Fibroblast of villous mesenchyme (primary cell): ENCODE measurements at regions not wholly inside any gene's neighbourhood (a gene's known extent, or its start where the extent isn't known, plus 50 kb on each side); places are given as distances from the start of the nearest gene placed in this dataset.

Source experiments
- DNase-seq: peaks from one replicate; pipeline ENCODE4 v3.0.0-alpha.2; 2010; ENCODE audit warnings: low read depth
- H3K4me3 ChIP-seq: 2 replicates; pipeline ENCODE4 v1.5.1; 2011; ENCODE audit warnings: low read depth, mild to moderate bottlenecking, low read length
- TF ChIP-seq, protein P1 (sequence below): IDR thresholded peaks from 2 replicates; pipeline ENCODE4 v1.5.1; 2012; ENCODE audit warnings: low read depth, mild to moderate bottlenecking, low read length; ENCODE audit not compliant: insufficient read depth

DNA sequence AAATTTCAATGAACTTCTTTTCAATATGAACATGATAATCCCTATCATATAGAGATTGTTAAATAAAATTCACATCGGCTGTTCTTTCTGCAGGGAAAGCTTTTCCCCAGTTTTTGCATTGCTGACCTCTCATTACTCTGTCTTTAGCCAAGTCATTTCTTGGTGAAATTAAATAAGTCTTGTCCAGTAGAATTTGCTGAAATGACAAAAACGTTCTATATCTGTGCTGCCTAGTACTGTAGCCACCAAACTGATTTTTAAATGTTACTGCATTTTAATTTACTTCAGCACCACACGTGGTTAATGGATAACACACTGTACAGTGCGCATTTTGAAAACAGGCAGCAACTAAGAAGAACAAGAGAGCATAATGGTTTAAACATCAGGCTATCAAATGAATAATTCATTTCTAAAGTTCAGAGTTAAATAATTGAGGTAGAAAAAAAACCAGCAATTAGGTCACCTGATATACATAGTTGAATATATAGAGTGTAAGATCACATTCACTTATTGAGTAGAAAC lies 178.9 kb downstream of the LIG4 start:
- TF ChIP-seq, protein P1, sequence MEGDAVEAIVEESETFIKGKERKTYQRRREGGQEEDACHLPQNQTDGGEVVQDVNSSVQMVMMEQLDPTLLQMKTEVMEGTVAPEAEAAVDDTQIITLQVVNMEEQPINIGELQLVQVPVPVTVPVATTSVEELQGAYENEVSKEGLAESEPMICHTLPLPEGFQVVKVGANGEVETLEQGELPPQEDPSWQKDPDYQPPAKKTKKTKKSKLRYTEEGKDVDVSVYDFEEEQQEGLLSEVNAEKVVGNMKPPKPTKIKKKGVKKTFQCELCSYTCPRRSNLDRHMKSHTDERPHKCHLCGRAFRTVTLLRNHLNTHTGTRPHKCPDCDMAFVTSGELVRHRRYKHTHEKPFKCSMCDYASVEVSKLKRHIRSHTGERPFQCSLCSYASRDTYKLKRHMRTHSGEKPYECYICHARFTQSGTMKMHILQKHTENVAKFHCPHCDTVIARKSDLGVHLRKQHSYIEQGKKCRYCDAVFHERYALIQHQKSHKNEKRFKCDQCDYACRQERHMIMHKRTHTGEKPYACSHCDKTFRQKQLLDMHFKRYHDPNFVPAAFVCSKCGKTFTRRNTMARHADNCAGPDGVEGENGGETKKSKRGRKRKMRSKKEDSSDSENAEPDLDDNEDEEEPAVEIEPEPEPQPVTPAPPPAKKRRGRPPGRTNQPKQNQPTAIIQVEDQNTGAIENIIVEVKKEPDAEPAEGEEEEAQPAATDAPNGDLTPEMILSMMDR = no peak
- H3K4me3 ChIP-seq = no peak overlapping the region
- DNase-seq = no peak

DNA sequence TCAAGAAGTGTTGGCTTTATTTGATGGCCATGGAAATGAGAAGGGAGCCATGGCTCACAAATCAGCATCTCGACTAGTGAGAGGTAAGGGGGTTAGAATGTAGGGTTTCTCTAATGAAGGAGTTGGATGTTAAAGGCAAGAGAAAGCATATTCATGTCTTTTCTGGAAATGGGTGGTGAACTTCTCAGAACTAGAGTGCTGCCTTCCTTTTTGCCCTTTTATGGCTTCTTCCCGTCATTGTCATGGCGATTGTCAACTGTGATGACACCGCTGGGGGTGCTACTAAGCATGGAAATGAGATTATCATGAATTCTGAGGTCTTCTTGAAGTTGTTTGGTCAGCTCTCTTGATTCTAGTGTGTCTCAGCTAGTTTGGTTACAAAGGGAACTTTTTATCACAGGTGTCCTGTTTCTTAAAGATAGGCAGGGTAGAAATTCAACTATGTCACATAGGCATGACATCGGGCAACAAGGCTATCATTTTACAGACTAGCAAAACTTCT lies 180.4 kb downstream of the LIG4 start:
- TF ChIP-seq, protein P1 = no peak
- no peak for DNase-seq
- no peak overlapping the region for H3K4me3 ChIP-seq

DNA sequence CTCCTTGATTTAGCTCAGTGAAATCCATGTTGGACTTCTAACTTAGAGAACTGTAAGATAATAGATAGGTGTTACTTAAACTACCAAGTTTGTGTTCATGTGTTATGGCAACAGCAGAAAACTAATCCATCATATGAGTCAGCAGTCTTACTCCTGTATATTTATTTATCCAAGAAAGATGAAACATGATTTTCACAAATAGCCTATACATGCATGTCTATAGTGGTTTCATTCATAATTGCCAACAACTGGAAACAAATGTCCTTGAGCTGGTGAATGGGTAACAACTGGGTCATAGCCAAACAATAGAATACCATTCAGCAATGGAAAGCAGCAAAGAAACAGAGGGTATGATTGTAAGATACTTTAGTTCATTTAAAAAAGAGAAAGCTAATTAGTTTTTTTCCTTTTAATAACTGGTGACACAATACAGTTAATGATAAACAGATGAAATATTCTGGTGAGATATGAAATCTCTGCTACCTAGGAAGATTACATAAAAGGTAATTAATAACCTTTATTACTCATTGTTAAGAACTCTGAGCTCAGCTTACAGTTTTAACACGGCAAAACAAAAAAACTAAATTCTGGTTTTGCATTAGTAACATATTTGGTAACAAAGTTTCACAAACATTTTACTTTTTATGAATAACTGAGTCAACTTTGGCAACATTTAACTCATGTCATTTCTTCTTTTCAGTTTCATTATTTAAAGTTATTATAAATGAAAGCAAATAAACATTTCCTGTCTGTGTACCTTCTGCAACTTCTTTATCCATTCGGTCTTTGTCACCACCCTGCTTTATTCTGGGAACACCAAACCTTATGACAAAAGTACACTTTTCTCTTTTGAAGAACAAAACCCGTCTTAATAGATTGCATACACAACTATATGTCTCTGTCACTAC lies 181.3 kb downstream of the LIG4 start:
- DNase-seq = no peak
- H3K4me3 ChIP-seq = no peak overlapping the region
- TF ChIP-seq, protein P1 = no peak

DNA sequence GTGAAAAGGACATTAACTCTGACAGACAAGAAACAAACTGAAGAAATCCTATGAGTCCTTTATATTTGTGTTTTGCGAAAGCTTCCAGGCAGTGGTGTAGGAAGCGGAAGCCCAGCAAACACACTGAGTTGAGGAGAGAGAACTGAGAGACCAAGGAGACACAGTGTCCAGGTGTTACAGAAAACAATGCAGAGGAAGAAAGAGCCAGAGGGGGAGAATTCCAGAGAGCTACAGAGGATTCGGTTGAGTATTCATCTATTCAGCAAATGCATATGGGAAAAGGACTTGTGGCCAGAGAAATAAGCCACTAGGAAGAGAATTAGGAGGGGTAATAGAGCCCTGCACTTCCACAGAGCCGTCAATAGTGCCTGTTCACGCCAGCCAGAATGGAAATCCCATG lies 183.5 kb downstream of the LIG4 start:
- TF ChIP-seq, protein P1 = no peak
- no peak overlapping the region for H3K4me3 ChIP-seq
- no peak for DNase-seq

DNA sequence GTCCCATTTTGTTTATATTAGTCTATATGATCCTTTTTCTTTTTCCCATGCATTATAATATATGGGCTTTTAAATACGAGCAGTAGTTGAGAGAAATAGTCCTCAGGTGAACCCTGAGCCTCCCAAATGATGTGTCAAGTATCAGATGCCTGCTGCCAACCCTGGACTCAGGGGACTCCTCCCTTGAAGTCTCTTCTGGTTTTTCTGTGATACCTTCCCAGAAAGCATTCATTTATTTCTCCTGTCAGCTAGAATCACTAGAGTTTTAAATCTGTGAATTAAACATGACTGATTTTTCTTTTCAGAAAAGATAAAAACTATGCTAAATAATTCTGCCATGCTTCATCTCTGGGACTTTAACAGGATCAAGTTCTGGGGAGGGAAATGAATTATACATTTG lies 184.6 kb downstream of the LIG4 start:
- TF ChIP-seq, protein P1 = no peak
- no peak overlapping the region for H3K4me3 ChIP-seq
- no peak for DNase-seq

DNA sequence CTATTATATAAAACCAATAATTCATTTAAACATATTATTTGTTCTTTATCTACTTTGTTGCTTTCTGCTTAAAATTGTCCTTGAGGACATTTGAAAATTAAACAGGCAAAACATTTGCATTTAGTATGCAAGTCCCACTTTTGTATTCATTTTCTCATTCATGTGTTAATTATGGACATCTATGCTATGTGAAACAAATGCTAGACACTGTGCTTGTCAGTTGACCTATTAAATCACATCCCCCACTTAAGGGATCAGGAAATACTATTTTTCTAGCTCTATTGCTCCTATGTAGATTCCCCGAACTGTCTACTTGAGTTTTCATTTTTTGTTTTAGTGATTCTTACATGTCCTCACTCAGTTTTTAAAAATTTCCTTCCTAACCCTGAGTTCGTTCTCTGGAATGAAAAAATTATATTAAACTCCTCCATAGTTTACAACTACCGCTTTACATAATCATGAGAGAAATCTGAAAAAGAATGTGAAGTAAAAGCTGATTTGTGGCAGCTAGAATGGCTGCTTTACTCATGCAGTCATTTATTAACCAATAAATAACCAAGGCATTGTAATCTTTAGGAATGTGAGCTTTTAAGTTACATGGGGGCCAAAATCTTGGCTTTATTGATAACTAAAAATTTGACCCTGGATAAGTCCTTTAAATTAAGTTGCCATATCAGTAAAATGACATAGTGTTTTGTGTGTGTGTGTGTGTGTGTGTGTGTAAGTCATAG lies 188.5 kb downstream of the LIG4 start:
- DNase-seq = peak; percentile 3
- H3K4me3 ChIP-seq = no peak overlapping the region
- TF ChIP-seq, protein P1 = no peak
